Small intestine (tissue), 7 donors: ENCODE measurements at regions not wholly inside any gene's neighbourhood (a gene's known extent, or its start where the extent isn't known, plus 50 kb on each side); places are given as distances from the start of the nearest gene placed in this dataset.

Experiments
- DNase-seq, 2 donors: peaks; one replicate each; pipeline versions ENCODE4 v3.0.0 to v3.0.0-alpha.2; 2013
- FAIRE-seq: peaks from 2 replicates; lab custom pipeline; 2012; peaks lifted over from hg19 to GRCh38; lab: Jason Lieb, UNC
- H3K27ac ChIP-seq, 3 donors: one replicate each; pipeline ENCODE4 v1.5.1; 2013; ENCODE audit warnings: low read length in 2 of 3, mild to moderate bottlenecking in 2 of 3, control low read depth in 1 of 3, inconsistent platforms in 1 of 3, low read depth in 1 of 3, moderate library complexity in 1 of 3
- H3K27me3 ChIP-seq, 3 donors: one replicate each; pipeline ENCODE4 v1.6.1; 2013; ENCODE audit warnings: low read length in 3 of 3, inconsistent platforms in 1 of 3; ENCODE audit not compliant: control insufficient read depth in 3 of 3, insufficient read depth in 3 of 3
- H3K36me3 ChIP-seq, 3 donors: one replicate each; pipeline ENCODE4 v1.6.1; 2013; ENCODE audit warnings: low read length in 3 of 3, inconsistent platforms in 1 of 3, low read depth in 1 of 3, mild to moderate bottlenecking in 1 of 3, moderate library complexity in 1 of 3; ENCODE audit not compliant: control insufficient read depth in 3 of 3, insufficient read depth in 2 of 3
- H3K4me1 ChIP-seq, 3 donors: one replicate each; pipeline ENCODE4 v1.6.1; 2013; ENCODE audit warnings: low read length in 2 of 3, inconsistent platforms in 1 of 3, low read depth in 1 of 3, mild to moderate bottlenecking in 1 of 3, moderate library complexity in 1 of 3; ENCODE audit not compliant: control insufficient read depth in 3 of 3, insufficient read depth in 2 of 3
- H3K4me3 ChIP-seq, 3 donors: one replicate each; pipeline ENCODE4 v1.5.1; 2013; ENCODE audit warnings: low read length in 3 of 3, control low read depth in 1 of 3, inconsistent platforms in 1 of 3, low read depth in 1 of 3, mild to moderate bottlenecking in 1 of 3, moderate library complexity in 1 of 3
- H3K9me3 ChIP-seq, 2 donors: one replicate each; pipeline ENCODE4 v1.6.1; 2013; ENCODE audit warnings: low read depth in 1 of 2, low read length in 1 of 2; ENCODE audit not compliant: control insufficient read depth in 2 of 2, insufficient read depth in 1 of 2
- WGBS, 3 donors: extraction: QIAGEN DNeasy Blood & Tissue Kit; methylation state at CpG; one replicate each; pipeline ENCODE4 v1.1.7; 2013; 5-methylcytosine and 5-hydroxymethylcytosine counted together
- donor health status: healthy with polysubstance abuse.
- donor health status: control.
- donor health status: control.
- donor health status: Bipolar disorder and iron deficiency.
- donor health status: healthy.

GRCh38 chr1:235059221-235059620, 69.4 kb downstream of the TOMM20 start:
- DNase-seq: no peak
- H3K36me3 ChIP-seq: no peaks in the 10 kb centered on the region
- WGBS, 3 donors: 78 to 85% (median 78%) methylated on average over 6 of the region's 6 CpGs
- no peak overlapping the region for H3K27ac ChIP-seq
- no peaks in the 10 kb centered on the region for H3K27me3 ChIP-seq
- H3K4me1 ChIP-seq: peaks cover 9 to 34% (median 12%) of the 10 kb centered on the region in 3 donors
- H3K4me3 ChIP-seq: no peak overlapping the region
- no peak for FAIRE-seq
- H3K9me3 ChIP-seq: no peaks in the 10 kb centered on the region

DNA sequence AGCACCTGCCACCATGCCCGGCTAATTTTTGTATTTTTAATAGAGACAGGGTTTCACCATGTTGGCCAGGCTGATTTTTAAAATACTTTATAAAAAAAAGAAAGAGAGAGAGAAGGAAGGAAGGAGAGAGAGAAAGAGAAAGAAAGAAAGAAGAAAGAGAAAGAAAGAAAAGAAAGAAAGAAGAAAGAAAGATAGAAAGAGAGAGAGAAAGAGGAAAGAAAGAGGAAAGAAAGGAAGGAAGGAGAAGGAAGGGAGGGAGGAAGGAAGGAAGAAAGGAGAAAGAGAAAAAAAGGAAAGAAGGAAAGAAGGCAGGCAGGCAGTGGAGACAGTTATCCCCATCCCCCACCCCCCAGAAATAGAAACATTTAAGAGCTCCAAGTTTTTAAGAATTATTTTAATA, 69.9 kb downstream of the TOMM20 start:
- DNase-seq (no peak), FAIRE-seq (no peak)
- H3K4me3 ChIP-seq: no peak overlapping the region
- WGBS, 3 donors: 50 to 66% (median 60%) methylated on average over 1 of the region's 1 CpG
- no peak overlapping the region for H3K27ac ChIP-seq
- H3K4me1 ChIP-seq: peaks cover 9 to 34% (median 12%) of the 10 kb centered on the region in 3 donors
- H3K27me3 ChIP-seq: no peaks in the 10 kb centered on the region
- no peaks in the 10 kb centered on the region for H3K36me3 ChIP-seq
- no peaks in the 10 kb centered on the region for H3K9me3 ChIP-seq

- Histone ChIP-seq H3K27me3 (no peaks in the 10 kb centered on the region), H3K4me3 (no peak overlapping the region), H3K9me3 (no peaks in the 10 kb centered on the region), H3K36me3 (no peaks in the 10 kb centered on the region), H3K4me1 (peaks cover 3 to 24% (median 5%) of the 10 kb centered on the region in 3 donors), H3K27ac (no peak overlapping the region)
- WGBS, 3 donors: 84 to 92% (median 89%) methylated on average over 12 of the region's 12 CpGs
- no peak for DNase-seq
- FAIRE-seq: no peak
Observed at GRCh38 chr1:235057385-235058306, 71.0 kb downstream of the TOMM20 start.

- Histone ChIP-seq H3K36me3 (no peaks in the 10 kb centered on the region), H3K27me3 (no peaks in the 10 kb centered on the region), H3K27ac (no peak overlapping the region), H3K9me3 (no peaks in the 10 kb centered on the region), H3K4me1 (peaks cover 2 to 19% (median 3%) of the 10 kb centered on the region in 3 donors), H3K4me3 (no peak overlapping the region)
- 86 to 95% (median 95%) methylated on average over 7 of the region's 7 CpGs for WGBS, 3 donors
- DNase-seq (no peak), FAIRE-seq (no peak)
Observed at GRCh38 chr1:235056937-235057336, 71.7 kb downstream of the TOMM20 start.

DNA sequence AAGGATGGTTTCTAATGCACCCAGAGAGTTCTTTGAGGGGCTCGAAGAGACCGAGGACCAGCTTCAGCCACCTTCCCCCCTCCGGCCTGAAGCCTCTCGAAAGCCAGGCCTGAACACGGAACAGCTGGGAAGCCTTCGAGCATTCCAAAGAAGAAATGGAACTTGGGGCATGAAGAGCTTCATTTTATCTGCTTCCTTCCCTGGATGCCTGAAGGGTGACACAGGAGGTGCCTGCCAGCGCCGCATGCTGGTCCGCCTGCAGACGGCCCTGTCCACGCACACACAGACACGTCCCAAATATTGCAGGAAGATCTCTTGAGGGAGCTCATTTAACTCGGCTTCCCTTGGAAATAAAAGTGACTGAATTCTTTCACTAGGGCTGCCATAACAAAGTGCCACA, 73.7 kb downstream of the TOMM20 start:
- no peak overlapping the region for H3K27ac ChIP-seq
- H3K4me1 ChIP-seq: peaks cover 0 to 2% (median 0%) of the 10 kb centered on the region in 3 donors
- no peaks in the 10 kb centered on the region for H3K9me3 ChIP-seq
- DNase-seq (no peak), FAIRE-seq (no peak)
- H3K36me3 ChIP-seq: no peaks in the 10 kb centered on the region
- H3K4me3 ChIP-seq: no peak overlapping the region
- no peaks in the 10 kb centered on the region for H3K27me3 ChIP-seq
- WGBS, 3 donors: 90 to 93% (median 92%) methylated on average over 13 of the region's 13 CpGs

DNA sequence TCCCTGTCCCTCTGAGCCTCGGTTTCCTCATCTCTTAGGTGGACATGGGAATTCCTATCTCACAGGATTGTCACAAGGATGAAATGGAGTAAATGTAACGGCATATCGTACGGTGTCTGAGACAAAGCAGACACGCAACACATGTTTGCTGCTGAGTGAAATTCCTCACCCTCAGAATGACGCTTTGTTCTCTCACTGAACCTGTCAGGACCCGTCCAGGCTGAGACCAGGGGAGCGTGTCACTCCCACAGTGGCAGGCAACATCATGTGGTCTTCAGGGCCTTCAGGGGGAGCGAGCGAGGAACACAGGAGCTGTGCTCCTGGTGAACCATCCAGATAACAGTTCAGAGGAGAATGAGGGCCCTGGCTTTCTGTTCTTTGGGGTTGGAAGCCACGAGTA, 74.2 kb downstream of the TOMM20 start:
- H3K9me3 ChIP-seq: no peaks in the 10 kb centered on the region
- no peak overlapping the region for H3K4me3 ChIP-seq
- FAIRE-seq: no peak
- no peak overlapping the region for H3K27ac ChIP-seq
- WGBS, 3 donors: 94 to 98% (median 96%) methylated on average over 11 of the region's 11 CpGs
- H3K36me3 ChIP-seq: no peaks in the 10 kb centered on the region
- no peak for DNase-seq
- peaks cover 0 to 2% (median 0%) of the 10 kb centered on the region in 3 donors for H3K4me1 ChIP-seq
- no peaks in the 10 kb centered on the region for H3K27me3 ChIP-seq

GRCh38 chr1:235052067-235053008, 76.3 kb downstream of the TOMM20 start:
- Histone ChIP-seq H3K4me1 (peaks cover 2 to 6% (median 3%) of the 10 kb centered on the region in 3 donors), H3K9me3 (no peaks in the 10 kb centered on the region), H3K27me3 (no peaks in the 10 kb centered on the region), H3K36me3 (no peaks in the 10 kb centered on the region), H3K27ac (peak overlapping the region in 1 of 3 donors; percentile 52), H3K4me3 (no peak overlapping the region)
- no peak for DNase-seq
- WGBS, 3 donors: 80 to 85% (median 85%) methylated on average over 12 of the region's 12 CpGs
- FAIRE-seq: no peak

GRCh38 chr1:235051521-235051920, 77.1 kb downstream of the TOMM20 start:
- 29 to 54% (median 47%) methylated on average over 3 of the region's 3 CpGs for WGBS, 3 donors
- no peaks in the 10 kb centered on the region for H3K9me3 ChIP-seq
- H3K27me3 ChIP-seq: no peaks in the 10 kb centered on the region
- DNase-seq (no peak), FAIRE-seq (no peak)
- H3K4me3 ChIP-seq: no peak overlapping the region
- H3K36me3 ChIP-seq: no peaks in the 10 kb centered on the region
- no peak overlapping the region for H3K27ac ChIP-seq
- H3K4me1 ChIP-seq: peaks cover 2 to 7% (median 3%) of the 10 kb centered on the region in 3 donors
